GM19239 (cell line): ENCODE measurements at regions not wholly inside any gene's neighbourhood (a gene's known extent, or its start where the extent isn't known, plus 50 kb on each side); places are given as distances from the start of the nearest gene placed in this dataset.
"Not testable (repeated sequence)": the region's sequence is repeated elsewhere in the genome, so short reads cannot be mapped to it uniquely, and the experiment has no call there.

Experiments
- DNase-seq: peaks from one replicate; pipeline ENCODE4 v3.0.0; 2011; ENCODE audit warnings: low spot score; ENCODE audit not compliant: insufficient read length
- FAIRE-seq: peaks from 2 replicates; lab custom pipeline; 2011; peaks lifted over from hg19 to GRCh38; lab: Jason Lieb, UNC

DNA sequence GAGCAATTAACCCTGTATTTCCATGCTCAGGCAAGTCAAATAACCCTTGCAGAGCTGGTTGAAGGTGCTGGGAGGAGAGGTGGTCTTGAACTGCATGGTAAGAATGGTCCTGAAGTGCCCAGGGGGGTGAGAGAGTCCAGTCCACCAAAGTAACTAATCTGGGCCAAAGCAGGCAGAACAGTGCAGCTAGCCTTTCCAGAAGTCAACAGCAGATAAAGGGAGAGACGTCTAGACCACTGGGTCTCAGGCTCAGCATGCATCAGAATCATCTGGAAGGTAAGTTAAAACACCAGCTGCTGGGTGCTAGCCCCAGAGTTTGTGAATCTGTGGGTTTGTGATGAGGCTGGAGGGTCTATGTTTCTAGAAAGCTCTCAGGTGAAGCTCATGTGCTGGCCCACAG is 232.3 kb upstream of the ECI2 start:
- no peak for FAIRE-seq

DNA sequence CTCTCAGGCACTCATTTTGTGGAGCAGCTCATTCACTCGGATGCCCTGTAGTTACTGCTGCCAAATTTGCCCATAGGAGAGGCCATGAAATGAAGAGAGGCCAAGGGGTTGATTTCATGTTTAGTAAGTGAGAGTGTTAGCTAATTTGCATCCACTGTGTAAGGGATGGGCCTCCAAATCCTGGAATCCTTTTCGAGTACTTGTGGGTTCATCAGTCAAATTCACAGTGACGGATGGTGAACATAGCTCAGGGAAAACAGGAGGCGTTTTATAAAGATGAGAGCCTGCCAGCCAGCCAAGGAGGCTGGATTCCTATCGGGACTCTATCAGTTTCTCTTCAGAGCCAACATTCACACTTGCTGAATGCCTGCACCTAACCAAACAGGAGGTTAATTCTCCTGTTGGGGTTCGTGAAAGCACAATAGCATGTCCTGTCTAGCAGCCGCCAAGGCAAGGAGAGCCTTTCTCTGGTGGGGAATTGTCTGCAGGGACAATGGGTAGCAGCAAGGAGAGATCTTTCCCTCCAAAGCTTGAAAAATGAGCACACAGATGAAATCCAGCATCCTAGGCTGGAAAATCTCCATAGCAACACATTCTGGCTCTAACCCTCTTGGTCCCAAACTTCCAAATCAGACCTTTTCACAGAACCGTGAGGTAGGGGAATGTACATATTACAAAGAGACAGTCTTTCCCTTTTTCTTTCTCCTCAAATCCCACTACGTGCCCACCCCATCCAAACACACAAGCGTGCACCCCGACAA is 231.4 kb upstream of the ECI2 start:
- DNase-seq: no peak
- FAIRE-seq: no peak

More for the DNA sequence above, 232.3 kb upstream of the ECI2 start:
- no peak for DNase-seq

- DNase-seq: no peak
- FAIRE-seq: no peak
Measured at GRCh38 chr6:4365686-4366085, 230.3 kb upstream of the ECI2 start.

GRCh38 chr6:4364711-4365110 is 229.3 kb upstream of the ECI2 start:
- FAIRE-seq: no peak
- no peak for DNase-seq

- DNase-seq: no peak
- FAIRE-seq: no peak
Measured at GRCh38 chr6:4364172-4364571, 228.8 kb upstream of the ECI2 start.

DNA sequence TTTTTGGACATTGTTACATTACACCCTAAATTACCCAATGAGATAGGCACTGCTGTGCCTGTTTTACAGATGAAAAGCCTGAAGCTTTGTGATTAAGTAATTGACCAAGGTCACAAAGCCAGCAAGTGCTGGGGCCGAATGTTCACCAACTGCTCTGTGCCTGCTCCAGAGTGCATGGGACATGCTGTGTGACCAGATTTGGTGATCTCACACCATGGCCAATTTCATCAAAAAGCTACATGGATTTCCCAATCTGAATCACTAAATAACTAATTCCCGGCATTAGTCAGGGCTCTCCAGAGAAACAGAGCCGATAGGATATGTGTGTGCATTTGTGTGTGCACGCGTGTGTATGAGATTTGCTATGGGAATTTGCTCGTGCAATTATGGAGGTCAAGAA is 228.3 kb upstream of the ECI2 start:
- DNase-seq (no peak), FAIRE-seq (no peak)

DNA sequence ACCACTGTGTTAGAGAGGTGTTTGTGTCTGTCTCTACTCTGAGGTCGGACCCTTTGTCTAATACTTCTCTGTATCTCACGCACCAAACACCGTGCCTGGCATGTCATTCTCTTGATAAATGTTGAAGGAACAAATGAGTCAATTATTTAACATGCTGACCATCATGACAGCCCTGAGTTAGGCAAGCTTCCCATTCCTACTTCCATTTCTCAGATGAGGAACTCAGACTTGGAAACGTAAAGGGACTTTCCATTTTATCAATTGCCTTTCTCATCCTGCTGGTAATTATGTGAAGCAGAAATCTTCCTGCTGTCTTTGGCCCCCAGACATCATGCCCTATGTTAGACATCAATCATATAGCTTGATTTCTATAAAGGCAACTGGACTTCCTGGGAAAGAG is 227.0 kb upstream of the ECI2 start:
- no peak for FAIRE-seq
- no peak for DNase-seq

DNA sequence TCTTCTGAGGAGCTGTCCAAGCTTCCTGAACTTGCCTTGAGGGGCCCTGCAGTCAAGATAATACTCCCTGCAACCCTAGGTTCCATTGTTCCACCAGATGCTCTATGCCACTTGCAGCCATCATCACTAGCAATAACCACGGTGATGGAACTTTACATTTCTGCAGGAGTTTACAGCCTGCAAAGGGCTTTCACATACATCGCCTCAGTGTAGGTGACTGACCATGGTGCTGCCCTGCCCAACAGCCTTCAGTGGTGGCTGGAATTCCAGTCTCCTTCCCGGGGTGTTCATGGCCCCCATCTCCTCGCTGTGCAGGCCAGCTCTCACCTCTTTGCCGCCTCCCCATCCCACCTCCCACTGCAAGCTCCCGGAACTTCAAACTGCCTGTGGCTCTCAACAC is 225.5 kb upstream of the ECI2 start:
- DNase-seq (no peak), FAIRE-seq (no peak)

DNA sequence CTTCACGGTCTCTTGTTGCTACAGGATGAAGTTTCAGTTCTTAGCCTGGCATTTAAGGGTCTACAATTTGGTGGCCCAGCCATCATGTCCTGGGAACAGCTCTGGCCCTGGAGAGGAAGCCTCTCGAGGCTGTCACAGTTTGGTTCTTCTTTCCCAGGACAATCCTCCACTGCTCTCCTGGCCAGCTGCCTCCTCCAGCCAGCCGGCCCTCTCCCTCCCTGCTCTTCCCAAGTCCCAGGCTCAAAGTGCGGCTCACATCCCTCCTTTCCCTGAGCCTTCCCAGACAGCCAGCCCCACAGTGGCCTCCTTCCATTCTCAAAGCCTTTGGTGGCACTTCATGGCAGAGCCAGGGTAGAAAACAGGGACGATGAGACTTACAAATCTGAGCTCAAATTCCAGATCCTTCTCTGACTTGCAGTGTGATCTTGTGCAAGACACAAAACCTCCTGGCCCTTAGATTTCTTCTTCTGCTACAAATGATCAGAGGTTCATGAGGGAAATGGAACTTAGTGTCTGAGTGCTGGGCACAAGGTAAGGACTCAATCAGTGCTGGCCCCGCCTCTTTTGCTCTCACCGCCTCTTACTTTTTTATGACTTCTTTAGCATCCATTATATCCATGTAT is 223.8 kb upstream of the ECI2 start:
- DNase-seq (no peak), FAIRE-seq (no peak)

- DNase-seq (no peak), FAIRE-seq (no peak)
Measured at GRCh38 chr6:4358414-4359107, 223.2 kb upstream of the ECI2 start.

DNA sequence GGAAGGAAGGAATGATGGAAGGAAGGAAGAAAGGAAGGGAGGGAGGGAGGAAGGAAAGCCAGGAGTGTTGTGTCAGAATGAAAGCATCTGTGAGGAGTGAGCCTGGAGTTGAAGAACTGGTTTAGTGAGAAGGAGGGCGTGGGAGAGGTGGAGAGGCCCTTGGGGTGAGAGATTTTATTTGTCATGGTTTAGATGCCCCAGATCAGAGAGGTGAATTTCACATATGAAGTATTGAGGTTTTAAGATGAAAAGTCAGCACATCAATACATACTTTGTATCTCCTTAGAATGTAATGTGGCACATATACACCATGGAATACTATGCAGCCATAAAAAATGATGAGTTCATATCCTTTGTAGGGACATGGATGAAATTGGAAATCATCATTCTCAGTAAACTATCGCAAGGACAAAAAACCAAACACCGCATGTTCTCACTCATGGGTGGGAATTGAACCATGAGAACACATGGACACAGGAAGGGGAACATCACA is 222.3 kb upstream of the ECI2 start:
- FAIRE-seq, DNase-seq: not testable (repeated sequence)

- DNase-seq: no peak
Measured at GRCh38 chr6:4356899-4357659, 221.7 kb upstream of the ECI2 start.

DNA sequence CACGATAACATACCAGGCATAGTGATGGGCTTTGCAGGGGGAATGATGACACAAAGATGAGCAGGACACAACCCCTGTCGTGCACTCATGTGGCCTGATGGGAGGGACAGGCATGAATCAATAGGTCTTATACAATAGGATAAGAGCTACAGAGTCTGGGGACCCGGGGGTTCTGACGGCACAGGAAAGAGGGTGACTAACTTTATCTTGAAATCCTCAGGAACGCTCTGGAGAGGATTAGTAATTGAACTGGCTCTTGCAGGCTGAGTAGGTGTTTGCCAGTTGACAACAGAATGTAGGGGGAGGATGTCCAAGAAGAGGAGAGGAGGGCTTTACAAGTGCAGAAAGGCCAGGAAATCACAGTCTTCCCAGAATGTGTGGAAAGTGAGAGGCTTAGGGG is 219.9 kb upstream of the ECI2 start:
- FAIRE-seq: no peak

More at GRCh38 chr6:4356899-4357659, 221.7 kb upstream of the ECI2 start:
- FAIRE-seq: no peak

DNA sequence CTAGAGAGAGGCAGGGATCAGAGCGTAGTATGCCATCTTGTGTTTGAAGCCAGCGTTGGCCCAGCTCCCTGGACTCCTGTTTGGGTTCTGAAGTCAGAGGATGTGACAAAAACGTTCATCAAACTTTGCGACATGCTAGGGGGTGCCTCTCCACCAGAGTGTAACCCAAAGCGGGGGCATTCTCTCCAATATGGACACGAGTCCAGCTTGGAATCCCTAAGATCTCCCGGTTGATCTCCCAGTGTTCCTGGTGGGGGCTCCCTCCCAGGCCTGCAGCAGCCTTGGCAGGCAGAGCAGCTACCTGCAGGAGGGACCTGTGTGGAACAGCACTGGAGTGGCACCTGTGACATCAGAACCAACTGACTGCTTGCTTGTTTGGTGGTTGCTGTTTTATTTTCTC is 218.8 kb upstream of the ECI2 start:
- FAIRE-seq (no peak), DNase-seq (no peak)

More for the DNA sequence above, 219.9 kb upstream of the ECI2 start:
- no peak for DNase-seq

DNA sequence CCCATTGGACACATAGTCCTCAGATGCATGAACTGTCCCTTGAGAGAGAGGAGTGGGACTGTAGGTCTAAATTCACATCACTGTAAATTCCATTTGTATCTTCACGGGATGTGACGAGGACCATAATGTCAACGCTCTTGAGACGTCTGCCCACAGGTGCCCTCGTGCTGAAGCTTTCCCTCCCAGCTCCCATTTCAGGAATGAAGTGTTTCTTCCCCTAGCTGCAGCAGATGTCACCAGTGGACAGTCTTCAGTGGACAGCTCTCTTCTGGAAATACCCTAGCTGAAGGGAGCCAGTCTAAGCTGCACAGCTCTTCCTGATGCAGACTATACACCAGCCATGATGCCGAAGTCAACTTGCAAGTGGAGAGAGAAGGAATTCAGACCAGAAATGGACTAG is 217.4 kb upstream of the ECI2 start:
- no peak for DNase-seq
- no peak for FAIRE-seq

- no peak for FAIRE-seq
Measured at GRCh38 chr6:4352322-4352669, 216.9 kb upstream of the ECI2 start.

GRCh38 chr6:4351520-4352321 is 216.3 kb upstream of the ECI2 start:
- DNase-seq: no peak
- FAIRE-seq: no peak

More at GRCh38 chr6:4352322-4352669, 216.9 kb upstream of the ECI2 start:
- no peak for DNase-seq

- no peak for FAIRE-seq
Measured at GRCh38 chr6:4350567-4351519, 215.5 kb upstream of the ECI2 start.

DNA sequence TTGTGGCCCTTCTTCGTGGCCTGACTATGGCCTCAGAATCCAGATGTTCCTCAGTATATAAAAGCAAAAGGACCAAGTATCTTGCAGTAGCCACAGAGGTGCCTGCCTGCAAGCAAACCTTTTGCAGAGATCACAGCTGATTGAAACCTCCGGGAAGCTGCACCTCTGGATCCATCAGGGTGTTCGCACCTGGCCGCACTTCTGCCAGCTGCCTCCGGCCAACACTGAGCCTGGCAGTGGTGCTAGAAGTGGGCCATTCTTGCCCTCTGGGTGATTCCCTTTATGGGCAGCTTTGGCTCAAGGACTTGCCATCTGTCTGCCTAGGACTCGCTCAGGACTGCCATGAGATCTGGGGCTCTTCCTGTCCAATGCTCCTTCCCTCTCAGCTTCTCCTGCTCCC is 214.6 kb upstream of the ECI2 start:
- no peak for FAIRE-seq
- DNase-seq: no peak

More at GRCh38 chr6:4350567-4351519, 215.5 kb upstream of the ECI2 start:
- no peak for DNase-seq
